ENCODE measurements at regions not wholly inside any gene's neighbourhood (a gene's known extent, or its start where the extent isn't known, plus 50 kb on each side); places are given as distances from the start of the nearest gene placed in this dataset.
"Not testable (repeated sequence)": the region's sequence is repeated elsewhere in the genome, so short reads cannot be mapped to it uniquely, and the experiment has no call there.

- 75 to 76% methylated on average over 3 of the region's 3 CpGs for WGBS, 2 donors
- H3K9me3 ChIP-seq: no peaks in the 10 kb centered on the region
Measured at GRCh38 chr11:104771763-104772162, 126.5 kb downstream of the CASP12 start.

GRCh38 chr11:104771046-104771445, 127.2 kb downstream of the CASP12 start:
- H3K4me3 ChIP-seq (replicated peaks in 1 of 3); H3K27ac ChIP-seq; DNase-seq; H3K36me3 ChIP-seq; H3K9me3 ChIP-seq; H3K4me1 ChIP-seq; intact Hi-C loops (cut with DNase I); H3K27me3 ChIP-seq: not testable (repeated sequence)
- 91 to 97% methylated on average over 3 of the region's 3 CpGs for WGBS, 2 donors

More at GRCh38 chr11:104771763-104772162, 126.5 kb downstream of the CASP12 start:
- Histone ChIP-seq H3K36me3 (no peaks in the 10 kb centered on the region), H3K27ac (no peak overlapping the region), H3K4me3 (replicated peaks in 1 of 3) (no peak overlapping the region), H3K27me3 (no peaks in the 10 kb centered on the region), H3K4me1 (no peaks in the 10 kb centered on the region)
- TF ChIP-seq POLR2A (IDR thresholded peaks at IDR 0.05): no peak
- TF ChIP-seq CTCF (IDR thresholded peaks at IDR 0.05): no peak
- no peak for DNase-seq
- intact Hi-C loops (cut with DNase I): no loop called here

GRCh38 chr11:104765401-104766095, 132.7 kb downstream of the CASP12 start:
- no peak for DNase-seq
- Histone ChIP-seq H3K4me1 (no peaks in the 10 kb centered on the region), H3K9me3 (no peaks in the 10 kb centered on the region), H3K27me3 (no peaks in the 10 kb centered on the region), H3K36me3 (no peaks in the 10 kb centered on the region), H3K4me3 (replicated peaks in 1 of 3) (no peak overlapping the region), H3K27ac (no peak overlapping the region)
- intact Hi-C loops (cut with DNase I): no loop called here
- WGBS, 2 donors: 87 to 90% methylated on average over 8 of the region's 8 CpGs
- no peak for TF ChIP-seq POLR2A (IDR thresholded peaks at IDR 0.05)
- TF ChIP-seq CTCF (IDR thresholded peaks at IDR 0.05): no peak

GRCh38 chr11:104764710-104765045, 133.6 kb downstream of the CASP12 start:
- DNase-seq: no peak
- Histone ChIP-seq H3K9me3 (no peaks in the 10 kb centered on the region), H3K4me1 (no peaks in the 10 kb centered on the region), H3K27me3 (no peaks in the 10 kb centered on the region), H3K36me3 (no peaks in the 10 kb centered on the region), H3K4me3 (replicated peaks in 1 of 3) (no peak overlapping the region), H3K27ac (no peak overlapping the region)
- intact Hi-C loops (cut with DNase I): no loop called here
- TF ChIP-seq POLR2A (IDR thresholded peaks at IDR 0.05) (no peak), CTCF (IDR thresholded peaks at IDR 0.05) (no peak)
- WGBS, 2 donors: 49 to 53% methylated on average over 1 of the region's 1 CpG

- WGBS, 2 donors: 72 to 77% methylated on average over 5 of the region's 5 CpGs
- Histone ChIP-seq H3K9me3 (no peaks in the 10 kb centered on the region), H3K27ac (no peak overlapping the region), H3K36me3 (no peaks in the 10 kb centered on the region), H3K4me1 (no peaks in the 10 kb centered on the region), H3K27me3 (no peaks in the 10 kb centered on the region), H3K4me3 (replicated peaks in 1 of 3) (no peak overlapping the region)
- intact Hi-C loops (cut with DNase I): no loop called here
- no peak for DNase-seq
- TF ChIP-seq CTCF (IDR thresholded peaks at IDR 0.05) (no peak), POLR2A (IDR thresholded peaks at IDR 0.05) (no peak)
Measured at GRCh38 chr11:104763930-104764709, 134.1 kb downstream of the CASP12 start.
